CD1c-positive myeloid dendritic cell (primary cell): ENCODE measurements at regions not wholly inside any gene's neighbourhood (a gene's known extent, or its start where the extent isn't known, plus 50 kb on each side); places are given as distances from the start of the nearest gene placed in this dataset.
"Not testable (repeated sequence)": the region's sequence is repeated elsewhere in the genome, so short reads cannot be mapped to it uniquely, and the experiment has no call there.

Source experiments
- DNase-seq: peaks from one replicate; pipeline ENCODE4 v3.0.0-alpha.2; 2016; ENCODE audit errors: extremely low spot score

DNA sequence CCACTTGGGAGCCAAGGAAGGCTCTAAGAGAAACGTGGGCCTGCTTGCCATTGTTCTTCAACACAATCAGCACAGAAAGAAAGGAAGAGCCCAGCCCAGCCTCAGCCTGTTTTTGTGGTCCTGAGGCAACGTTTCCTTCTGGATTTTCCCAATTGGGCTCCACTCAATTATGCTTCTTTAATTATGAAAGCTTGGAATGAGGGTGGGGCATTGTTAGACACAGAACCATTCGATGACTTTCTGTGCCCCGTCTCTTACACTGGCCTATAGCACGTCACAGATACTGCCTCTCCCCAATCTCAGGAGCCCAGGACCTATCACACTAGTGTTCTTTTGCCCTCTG lies 207.4 kb downstream of the ZFP36L2 start:
- DNase-seq = no peak

DNA sequence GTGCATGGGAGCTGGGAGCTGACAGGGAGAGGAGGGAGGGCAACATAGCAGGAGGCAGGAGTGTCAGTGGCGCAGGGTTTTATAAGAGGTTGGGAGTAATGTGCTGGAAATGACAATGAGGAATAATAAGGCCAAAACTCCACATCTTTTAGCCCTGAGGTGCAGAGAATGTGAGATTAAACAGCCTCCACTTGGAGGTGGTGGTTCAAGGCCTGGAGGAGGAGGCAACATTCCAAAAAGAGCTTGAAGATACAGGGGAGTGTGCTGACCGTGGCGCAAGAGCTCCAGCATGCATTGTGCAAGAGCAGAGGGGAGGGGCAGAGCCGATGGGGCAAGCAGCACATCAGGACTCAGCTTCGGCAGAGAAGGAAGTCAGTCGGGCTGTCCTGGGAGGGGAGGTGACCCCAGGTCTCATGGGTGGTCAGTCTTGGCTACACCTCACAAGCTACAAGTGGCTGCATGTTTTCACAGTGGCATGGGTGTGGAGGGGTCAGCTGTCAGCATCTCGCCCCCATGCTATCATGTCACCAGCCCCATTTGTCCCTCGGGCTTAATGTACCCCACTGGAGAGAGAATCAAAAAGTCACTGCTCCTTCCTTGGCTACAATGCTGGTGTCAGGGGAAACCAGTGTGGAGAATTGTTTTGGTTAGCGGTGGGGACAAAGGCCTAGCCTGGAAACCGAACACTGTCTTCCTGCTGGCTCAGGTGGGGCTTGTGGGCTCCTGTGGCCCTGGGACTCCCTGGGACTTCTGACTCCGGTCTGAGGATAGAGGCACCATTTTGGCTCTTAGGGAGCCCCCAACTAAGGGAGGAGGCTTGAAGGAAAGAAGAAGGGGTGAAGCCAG lies 208.0 kb downstream of the ZFP36L2 start:
- DNase-seq = peak; percentile 74

DNA sequence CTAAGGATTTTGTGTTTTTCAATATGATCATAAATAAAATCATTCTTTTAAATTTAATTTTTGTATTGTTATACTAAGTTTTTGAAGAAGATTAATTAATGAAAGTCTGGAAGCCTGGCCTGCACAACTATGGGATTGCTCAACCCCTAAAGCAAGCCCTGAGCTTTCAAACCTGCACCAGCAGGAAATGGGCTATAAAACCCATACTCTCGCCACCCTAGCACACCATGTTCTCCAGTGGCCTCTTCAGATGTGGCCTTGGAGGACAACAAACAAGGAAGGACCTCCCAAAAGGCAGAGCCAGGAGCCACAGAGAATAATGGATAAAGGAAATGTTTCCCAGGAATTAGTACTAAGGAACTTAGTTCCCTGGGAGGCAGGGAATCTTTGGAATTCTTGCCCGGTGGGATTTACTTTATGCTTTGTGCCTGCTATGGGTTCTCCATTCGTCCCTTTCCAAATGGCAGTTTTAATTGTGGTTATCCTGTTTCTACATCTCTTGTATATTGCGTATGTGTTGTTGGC lies 212.5 kb downstream of the ZFP36L2 start:
- no peak for DNase-seq

DNA sequence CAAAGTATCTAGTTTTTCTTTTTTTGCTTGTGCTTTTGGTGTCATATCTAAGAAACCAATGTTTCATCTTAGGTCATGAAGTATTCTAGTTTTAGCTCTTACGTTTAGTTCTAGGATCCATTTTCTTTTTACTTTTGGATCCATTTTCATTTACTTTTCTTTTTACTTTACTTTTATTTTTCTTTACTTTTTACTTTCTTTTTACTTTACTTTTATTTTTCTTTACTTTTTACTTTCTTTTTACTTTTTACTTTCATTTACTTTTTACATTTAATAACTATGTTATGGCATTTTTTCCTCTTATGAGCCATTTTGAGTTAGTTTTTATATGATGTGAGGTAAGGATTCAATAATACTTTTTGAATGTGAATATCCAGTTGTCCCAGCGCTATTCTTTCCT lies 213.4 kb downstream of the ZFP36L2 start:
- no peak for DNase-seq

DNA sequence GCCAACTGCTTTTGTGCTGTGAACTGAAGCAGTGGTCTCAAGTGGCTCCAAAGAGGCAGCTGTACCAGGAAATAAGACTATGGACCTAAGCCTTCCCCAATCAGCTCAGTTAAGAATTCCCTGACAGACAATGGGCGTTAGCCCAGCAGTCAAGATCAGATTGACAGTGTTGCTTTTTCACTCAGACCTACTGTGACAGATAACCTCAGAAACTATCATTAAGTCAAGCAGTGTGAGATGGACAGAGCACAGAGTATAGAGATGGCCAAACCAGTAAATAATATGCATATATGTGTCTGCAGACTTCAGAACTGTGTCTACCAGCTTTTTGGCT lies 215.3 kb downstream of the ZFP36L2 start:
- DNase-seq = no peak

DNA sequence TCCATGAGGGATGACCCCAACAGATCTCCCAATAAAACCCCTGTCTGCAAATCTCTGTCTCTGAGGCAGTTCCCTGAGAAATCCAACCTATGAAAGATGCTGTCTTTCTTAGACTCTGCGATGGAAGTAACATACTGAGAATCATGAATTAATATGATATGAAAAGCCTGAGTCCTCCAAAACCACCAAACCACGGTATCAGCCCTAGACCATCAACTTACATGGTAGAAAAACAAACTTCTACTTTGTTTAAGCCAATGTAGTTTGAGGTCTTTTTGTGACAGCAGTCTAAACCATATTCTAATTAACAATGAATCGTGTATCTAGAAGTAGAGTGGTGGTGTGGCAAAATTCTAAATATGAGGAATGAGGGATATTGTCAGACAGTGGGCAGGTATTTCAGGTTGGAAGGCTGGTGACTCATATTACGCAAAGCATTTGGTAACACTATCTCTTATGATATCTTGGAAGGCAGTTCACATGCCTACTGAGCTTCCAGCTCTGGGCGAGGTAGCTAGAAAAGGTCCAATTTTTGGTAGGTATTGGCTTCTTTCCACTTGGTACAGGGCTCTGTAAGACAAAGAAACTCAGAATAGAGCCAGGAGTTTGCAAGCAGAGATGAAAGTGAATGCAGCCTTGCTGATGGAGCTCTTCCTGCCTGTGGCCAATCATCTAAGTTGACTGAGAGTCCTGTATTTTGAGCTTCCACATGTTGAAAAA lies 215.8 kb downstream of the ZFP36L2 start:
- DNase-seq = no peak

DNA sequence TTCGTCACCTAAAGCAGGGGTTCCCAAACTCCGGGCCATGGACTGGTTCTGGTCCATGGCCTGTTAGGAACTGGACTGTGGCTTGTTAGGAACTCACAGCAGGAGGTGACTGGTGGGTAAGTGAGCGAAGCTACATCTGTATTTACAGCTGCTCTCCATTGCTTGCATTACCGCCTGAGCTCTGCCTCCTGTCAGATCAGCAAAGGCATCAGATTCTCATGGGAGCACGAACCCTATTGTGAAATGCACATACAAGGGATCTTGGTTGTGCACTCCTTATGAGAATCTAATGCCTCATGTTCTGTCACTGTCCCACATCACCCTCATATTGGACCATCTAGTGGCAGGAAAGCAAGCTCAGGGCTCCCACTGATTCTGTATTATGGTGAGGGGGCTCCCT lies 217.0 kb downstream of the ZFP36L2 start:
- DNase-seq = no peak

DNA sequence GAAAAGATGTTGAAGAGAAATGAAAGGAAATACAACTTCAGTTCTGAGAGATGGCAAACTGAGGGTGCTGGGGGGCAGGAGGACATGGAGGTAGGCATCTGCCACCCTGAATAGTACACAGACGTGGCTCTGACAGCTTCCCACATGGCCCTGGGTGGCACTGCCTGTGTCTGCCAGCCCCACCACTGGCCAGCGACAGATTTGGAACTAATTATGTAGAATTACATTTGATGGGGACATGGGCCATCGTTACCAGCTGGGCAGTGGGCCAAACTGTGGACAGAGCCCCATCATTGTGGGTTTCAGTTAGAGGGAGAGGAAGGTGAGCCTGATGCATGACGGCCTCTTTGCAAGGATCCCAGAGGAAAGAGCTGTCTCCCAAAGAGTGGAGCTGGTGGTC lies 216.0 kb upstream of the HAAO start:
- no peak for DNase-seq

DNA sequence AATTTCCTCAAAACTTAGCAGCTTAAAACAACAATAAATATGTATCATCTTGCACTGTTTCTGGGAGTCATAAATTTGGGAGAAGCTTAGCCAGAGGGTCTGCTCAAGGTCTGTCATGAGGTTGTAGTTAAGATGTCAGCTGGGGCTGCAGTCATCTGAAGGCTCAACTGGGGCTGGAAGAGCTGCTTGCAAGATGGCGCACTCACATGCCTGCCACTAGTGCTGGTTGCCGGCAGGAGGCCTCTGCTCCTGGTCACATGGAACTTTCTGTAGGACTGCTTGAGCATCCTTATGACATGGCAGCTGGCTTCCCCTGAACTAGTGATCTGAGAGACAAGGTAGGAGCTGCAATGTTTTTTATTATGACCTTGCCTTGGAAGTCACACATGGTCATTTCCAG lies 215.5 kb upstream of the HAAO start:
- DNase-seq = no peak

DNA sequence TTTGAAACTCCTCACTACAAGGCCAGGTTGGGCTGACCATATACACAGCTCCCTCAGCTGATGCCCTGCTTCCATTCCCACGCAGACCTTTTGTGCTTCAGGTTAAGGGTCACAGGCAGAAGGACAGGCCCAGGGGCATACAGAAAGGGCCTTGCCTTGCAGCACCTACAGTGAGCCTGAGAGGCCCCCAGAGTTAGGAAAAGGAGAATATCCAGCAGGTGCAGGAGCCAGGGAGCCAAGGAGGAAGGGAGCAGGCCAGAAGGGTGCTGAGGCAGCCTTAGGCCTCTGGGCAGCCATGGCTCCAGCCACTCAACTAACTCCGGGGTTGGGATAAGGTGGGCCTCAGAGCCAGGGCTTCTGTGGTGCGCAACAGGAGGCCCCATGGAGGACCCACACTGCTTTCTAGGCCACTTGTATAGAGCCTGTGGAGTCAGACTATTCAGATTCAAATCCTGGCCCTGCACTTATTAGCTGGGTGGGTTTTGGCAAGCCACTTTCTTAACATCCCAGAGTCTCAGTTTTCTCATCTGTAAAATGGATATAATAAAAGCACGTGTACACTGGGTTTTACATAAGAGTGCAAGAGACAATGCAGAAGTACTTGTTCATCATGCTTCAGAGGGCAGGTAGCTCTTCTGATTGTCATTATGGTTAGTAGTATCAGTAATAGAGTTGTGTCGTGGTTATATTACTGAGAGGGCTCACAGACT lies 214.6 kb upstream of the HAAO start:
- DNase-seq = no peak

DNA sequence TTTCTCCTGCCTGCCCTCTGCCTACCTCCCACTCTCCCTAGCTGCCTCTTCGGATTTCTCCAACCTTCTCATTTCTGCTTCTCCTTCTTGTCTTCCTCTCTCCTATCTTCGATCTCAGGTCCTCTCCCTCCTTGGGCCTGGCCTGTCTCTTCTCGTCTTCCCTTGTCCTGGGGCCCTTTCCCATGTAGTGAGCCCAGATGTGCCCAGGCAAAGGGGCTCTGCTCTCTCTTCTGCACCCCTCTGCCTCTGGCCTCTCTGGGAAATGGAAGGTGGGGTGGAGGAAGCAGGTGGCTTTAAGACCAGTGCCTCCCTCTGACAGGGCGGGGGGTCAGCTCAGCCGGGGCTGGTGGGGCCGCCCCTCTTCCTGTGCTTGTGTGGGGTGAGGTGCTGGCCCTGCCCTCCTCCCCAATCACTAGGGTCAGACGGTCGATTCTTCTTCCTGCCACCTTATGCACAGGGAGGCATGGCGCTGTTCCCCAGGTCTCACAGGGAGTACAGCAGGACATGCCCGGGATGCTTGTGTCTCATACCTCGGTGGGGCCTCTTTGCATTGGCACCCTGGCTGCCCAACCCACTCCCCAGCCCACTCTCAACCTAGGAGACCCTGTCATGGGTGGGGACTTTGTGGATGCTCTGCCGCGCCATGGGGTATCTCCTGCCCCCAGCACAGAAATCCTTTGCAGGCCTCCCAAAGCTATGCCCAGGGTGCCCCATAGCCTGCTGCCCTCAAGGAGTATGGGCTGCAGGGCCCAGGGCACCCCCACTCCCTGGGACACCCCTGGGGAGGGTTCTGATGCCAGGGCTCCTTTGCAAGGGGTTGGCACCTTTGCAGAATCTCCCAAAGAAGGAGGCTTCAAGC lies 213.8 kb upstream of the HAAO start:
- no peak for DNase-seq

DNA sequence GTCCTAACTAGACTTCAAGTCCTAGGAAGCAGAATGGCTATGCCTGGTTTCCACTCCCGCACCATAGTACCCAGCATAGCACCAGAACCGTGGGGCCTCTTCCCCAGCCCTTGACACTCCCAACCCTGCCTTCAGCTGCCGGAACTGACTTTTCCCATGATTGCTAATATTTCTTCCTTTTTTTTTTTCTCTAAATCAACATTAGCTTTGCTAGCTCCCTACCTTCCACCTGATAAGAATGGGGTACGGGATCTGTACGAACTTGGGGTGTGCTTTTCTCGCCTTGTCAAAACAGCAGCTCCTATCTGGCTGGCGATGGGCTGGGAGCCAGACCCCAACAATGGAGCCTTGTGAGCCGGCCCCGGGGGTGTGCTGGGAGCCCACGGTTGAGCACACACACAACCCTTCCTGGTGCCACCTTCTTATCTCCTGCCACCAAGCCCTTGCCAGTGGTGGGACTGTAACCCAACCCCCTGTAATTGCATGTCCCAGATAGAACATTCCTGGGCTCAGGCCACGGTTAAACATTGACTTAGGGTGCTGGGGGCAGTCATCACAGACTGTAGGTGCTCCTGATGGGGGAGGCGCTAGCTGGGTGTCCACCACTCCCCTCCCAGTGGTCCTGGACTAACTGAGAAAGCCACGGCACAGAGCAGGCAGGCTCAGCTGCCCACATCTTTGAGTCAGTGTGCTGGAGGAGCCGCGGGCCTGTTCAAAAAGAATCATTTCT lies 213.0 kb upstream of the HAAO start:
- no peak for DNase-seq

DNA sequence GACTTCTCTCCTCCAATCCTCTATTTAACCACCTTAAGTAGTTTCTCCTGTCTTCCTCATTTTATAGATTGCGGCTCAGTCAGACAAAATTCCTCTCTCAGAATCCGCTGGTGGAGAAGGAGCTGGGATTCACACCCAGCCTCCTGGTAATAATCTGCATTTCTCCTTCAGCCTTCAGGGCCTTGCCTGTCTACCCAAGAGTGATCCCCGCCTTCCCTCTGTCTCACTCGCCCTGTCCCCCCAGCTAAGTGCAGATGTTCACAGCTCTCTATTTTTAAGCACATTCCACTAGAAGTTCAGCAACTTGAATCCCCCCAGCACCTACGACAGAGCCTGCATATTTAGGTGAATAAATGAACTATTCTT lies 212.5 kb upstream of the HAAO start:
- DNase-seq = no peak

DNA sequence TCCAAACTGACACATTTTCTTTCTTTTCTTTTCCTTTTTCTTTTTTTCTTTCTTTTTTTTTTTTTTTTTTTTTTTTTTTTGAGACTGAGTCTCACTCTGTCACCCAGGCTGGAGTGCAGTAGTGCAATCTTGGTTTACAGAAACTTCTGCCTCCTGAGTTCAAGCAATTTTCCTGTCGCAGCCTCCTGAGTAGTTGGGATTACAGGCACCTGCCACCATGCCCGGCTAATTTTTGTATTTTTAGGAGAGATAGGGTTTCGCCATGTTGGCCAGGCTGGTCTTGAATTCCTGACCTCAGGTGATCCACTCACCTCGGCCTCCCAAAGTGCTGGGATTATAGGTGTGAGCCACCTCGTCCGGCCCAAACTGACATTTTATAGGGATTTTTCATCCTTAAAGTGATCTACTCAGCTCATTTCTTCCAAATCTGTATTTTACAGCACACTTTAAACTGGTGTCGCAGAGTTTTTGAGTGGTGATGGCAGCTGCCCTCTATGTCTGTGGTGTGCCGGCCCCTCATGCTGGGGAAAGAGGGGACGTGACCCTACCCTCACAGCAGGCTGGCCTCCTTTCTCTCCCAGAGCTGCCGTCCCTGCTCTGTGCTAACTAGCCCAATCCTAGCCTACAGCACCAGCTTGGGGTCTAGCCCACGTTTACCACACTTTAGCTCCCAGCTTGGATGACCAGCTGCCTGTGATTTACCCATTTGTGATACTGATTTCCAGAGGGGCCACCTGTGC lies 211.9 kb upstream of the HAAO start:
- DNase-seq = not testable (repeated sequence)

DNA sequence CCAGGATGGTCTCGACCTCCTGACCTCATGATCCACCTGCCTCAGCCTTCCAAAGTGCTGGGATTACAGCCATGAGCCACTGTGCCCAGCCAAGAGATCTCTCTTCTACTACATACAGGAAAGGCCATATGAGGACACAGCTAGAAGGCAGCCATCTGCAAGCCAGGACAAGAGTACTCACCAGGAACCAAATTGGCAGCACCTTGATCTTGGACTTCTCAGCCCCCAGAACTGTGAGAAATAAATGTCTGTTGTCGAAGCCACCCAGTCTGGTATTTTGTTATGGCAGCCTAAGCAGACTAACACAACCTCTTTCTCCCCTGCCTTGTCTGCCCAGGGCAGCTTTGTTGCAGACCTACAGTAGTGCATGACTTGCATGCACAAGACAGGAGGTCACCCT lies 211.3 kb upstream of the HAAO start:
- DNase-seq = no peak

DNA sequence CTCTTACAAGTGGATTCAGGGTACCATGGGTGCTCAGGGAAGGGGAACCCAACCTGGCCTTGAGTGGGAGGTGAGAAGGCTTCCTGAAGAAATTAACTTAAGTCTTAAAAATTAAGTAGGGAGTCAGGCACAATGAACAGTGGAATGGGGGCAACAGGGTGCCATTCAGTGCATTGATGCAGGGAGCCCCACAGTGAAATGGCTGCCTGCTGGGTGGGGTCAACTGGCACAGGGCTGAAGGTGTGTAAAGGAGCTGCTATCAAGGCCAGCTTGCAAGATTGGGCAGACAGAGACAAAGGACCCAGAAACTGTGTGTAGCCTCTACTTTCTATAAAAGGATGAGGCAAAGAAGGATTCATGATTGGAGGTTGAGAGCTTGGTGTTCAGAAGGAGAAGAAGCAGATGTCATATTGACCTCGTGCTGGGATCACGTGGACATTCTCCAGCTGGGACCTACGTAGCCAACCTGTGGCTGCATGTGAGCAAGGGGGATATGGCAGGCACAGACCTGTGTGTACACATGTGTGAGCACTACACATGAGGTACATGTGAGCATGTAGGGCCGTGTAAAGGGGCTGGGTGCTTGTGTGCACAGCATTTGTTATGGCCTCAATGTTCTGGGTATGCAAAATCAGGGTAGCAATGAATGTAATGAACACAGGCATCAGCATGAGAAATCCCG lies 209.5 kb upstream of the HAAO start:
- no peak for DNase-seq

DNA sequence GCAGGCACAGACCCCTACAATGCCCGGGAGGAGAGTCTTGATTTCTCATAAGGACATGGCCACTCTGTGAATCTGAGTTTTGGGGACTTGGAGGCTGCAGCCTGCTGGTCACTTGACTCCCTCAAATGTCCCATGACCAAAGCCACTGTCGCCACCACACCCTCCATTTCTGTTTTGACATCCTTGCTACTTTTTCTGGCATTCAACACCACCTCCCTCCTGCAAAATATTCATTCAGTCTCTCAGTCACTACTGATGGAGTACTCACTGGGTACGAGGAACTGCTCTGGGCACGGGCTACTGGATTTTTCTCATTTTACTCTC lies 208.6 kb upstream of the HAAO start:
- no peak for DNase-seq

DNA sequence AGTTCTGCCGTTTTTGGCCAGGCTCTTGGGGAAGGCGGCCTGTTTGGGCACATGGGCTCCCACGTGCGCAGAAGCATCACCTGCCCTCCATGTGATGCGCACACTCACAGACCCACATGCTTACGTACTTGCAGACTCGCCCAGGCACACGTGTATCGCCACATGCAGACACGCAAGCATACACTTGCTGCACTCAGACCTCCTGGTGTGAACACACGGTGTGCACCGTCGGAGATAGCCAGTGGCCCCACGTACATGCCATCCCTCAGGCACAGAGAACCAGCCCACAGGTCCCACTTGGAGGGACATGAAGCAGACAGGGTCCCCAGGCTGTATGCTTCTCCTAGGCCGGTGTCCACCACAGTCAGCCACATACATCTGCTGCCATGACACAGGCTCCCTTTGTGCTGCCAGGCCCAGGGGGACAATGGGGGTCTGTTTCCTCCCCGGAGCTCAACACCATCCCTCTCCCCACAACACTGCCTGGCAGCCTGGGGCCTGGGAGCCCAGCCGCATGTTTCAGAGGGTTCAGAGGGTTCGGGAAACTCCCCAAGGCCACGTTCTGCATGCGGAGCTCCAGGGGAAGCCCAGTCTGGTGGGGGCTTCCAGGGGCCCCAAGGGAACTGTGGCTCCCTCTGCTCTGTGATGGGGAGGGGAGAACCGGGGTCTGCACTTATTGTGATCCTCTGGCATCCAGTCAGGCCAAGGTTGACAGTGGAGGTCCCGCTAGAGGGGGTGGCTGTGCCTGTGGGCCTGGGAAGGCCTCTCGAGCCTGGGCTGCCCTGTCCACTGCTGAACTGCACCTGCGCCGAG lies 208.1 kb upstream of the HAAO start:
- DNase-seq = no peak

DNA sequence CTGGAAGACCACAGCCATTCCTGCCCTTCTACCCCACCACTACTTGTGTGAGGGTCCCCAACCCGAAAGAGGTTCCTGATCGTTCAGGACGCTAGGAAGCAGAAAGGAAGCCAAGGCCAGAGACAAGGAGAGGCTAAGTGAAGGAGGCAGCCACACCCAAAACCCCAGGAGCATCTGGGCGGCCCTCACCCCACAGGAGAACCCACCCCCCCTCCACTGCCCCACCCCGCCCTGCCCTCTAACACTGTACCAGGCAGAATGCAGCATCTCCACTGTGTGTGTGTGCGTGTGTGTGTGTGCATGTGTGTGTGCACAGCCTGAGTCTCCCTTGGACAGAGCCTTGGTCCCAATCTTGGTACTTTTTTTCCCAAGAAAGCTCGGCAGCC lies 207.5 kb upstream of the HAAO start:
- DNase-seq = no peak
